IPS DF 4.7 (cell line): ENCODE measurements at regions not wholly inside any gene's neighbourhood (a gene's known extent, or its start where the extent isn't known, plus 50 kb on each side); places are given as distances from the start of the nearest gene placed in this dataset.
A peak's percentile ranks its signal among the peaks of the same experiment; 100 is the strongest.
"Not testable (repeated sequence)": the region's sequence is repeated elsewhere in the genome, so short reads cannot be mapped to it uniquely, and the experiment has no call there.

Source experiments
- DNase-seq: peaks from one replicate; pipeline ENCODE4 v3.0.0-alpha.2; 2013; ENCODE audit warnings: low spot score; ENCODE audit errors: extremely low read depth

DNA sequence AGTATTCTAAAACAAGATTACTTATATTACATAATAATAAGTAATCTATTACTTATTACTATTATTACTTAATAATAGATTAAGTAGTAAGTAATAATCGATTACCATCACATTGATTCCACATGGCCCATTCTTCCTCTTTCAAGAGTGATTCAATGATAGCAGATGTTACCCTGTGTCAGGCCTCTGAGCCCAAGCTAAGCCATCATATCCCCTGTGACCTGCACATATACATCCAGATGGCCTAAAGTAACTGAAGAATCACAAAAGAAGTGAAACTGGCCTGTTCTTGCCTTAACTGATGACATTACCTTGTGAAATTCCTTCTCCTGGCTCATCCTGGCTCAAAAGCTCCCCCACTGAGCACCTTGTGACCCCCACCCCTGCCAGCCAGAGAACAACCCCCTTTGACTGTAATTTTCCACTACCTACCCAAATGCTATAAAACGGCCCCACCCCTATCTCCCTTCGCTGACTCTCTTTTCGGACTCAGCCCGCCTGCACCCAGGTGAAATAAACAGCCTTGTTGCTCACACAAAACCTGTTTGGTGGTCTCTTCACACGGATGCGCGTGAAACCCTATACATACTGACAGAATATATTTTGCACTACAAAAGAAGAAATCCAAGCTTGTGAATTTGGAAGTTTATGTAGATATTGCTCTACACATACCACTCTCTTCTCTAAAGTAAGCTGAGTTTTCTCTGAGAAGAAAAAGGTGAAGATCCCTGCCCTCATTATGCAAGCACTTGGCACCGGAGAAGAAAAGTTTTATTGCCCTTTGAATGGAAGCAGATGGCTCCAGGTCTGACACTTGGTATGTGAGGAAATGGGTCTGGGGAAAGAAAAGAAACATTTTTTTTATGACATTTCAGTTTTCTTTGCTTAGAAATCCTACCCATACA, 488.6 kb upstream of the IMPG1 start:
- DNase-seq = not testable (repeated sequence)

- no peak for DNase-seq
These were observed 480.8 kb upstream of the IMPG1 start for GRCh38 chr6:76553256-76553655.

DNA sequence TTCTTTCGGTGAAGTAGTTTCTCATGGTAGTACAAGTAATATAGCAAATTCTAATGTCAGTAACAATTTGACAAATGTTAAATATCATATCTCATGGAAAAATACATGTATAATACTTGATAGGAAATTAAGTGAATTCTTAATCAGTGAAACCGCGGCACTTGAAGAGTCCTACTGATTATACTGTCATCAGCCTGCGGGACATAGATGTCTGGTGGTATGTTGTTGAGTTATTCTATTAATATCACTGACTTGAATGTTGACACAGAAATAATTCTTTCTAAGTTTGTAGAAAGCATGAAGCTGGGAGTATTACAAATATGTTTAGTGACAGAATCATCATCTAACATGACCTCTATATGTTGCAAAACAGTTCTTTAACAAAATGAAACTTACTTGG, 479.8 kb upstream of the IMPG1 start:
- DNase-seq = no peak

DNA sequence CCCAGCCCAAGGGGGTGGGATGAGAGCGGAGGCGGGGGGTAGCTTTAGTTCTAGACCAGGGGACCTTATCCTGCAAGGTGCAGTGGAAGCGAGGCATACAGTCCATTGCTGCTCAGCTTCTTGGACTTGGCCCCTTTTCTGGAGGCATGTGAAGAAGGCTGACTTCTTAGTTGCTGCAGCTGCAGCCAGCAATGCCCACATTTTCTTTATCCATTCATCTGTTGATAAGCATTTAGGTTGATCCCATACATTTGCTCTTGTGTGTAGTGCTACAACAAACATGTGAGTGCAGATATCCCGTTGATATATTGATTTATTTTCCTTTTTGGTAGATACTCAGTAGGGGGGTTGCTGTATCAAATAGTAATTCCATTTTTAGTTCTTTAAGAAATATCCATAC, 461.2 kb upstream of the IMPG1 start:
- DNase-seq = no peak

DNA sequence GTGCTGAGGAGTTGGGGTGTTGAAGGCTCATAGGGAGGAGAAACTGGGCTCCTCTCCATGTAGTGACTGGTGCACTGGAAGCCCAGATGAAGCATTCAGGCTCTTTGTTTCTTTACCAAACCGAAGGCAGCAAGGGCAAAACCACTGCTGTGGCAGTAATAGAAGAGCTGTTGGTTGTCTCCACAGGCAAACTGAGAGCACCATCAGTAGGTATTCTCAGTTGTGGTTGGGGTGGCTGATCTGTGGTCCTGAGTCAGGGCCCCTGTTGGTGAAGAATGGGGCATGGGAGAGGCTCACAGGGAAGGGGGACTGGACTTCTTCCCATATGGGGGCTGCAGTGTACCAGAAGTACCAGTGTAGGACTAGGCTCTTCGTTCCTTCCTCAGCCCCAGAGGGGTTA, 460.2 kb upstream of the IMPG1 start:
- DNase-seq = no peak

DNA sequence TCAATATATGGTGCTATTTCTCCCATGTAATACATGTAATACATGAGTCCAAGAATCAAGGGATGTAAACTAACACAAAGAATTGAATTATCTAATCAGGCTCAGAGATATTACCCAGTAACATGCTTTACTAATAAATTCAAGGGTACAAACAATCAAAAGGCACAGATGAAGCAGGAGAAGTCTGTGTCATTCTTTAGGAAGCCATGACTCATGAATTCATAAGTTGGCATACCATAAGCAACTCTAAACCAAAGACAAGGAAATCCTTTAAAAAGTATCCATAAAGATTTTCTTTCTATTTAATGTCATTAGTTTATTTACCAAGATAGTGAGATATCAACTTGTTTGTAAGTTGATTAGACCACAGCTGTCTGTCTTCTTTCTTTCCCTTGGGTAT, 446.0 kb upstream of the IMPG1 start:
- no peak for DNase-seq

GRCh38 chr6:76516924-76517323, 444.5 kb upstream of the IMPG1 start:
- no peak for DNase-seq

DNA sequence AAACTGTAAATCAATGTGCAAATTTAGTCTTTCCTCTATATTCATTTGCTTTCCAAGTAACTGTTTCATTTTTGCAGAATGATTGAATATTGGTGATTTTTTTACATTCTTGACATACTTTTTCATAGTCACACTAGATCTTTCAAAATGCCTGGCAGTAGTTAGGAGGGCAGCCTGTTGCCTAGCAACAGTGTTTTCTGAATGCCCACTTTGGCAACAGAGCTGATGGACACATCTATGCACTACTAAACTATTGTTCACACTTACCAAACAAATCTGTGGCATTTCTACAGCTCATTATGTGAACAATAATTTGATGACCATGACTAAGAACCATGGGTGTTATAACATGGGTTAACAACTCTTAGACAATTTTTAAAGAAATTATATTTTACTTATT, 438.0 kb upstream of the IMPG1 start:
- DNase-seq = no peak

GRCh38 chr6:76509397-76509796, 436.9 kb upstream of the IMPG1 start:
- DNase-seq = no peak

DNA sequence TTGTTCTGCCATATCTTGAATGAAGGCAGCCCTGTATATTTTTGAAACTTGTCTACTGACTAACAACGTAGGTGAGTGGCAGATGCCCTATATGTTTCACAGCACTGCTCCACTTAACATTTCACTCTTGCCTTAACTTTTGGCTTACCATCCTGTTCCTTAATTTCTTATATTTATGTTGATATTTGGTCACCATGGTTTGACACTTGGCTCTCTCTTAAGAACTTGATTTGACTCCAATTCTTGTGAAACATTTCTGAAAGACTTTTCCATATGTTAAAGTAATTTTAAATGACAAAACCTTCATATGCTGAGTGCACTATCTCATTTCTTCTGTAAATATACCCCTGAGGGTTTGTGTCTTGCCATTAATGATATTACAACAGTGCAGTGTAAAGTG, 434.3 kb upstream of the IMPG1 start:
- no peak for DNase-seq

DNA sequence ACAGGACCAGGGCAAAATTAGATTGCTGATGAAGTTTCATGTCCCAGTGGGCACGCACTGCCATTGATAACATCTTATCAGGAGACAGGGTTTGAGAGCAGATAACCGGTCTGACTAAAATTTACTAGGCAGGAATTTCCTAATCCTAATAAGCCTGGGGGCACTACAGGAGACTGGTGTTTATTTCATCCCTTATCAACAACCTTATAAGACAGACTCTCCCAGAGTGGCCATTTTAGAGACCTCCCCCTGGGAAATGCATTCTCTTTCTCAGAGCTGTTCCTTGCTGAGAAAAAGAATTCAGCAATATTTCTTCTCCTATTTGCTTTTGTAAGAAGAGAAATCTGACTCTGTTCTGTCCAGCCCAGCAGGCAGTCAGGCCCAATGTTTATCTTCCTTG, 423.4 kb upstream of the IMPG1 start:
- DNase-seq = no peak

- DNase-seq = not testable (repeated sequence)
These were observed 418.9 kb upstream of the IMPG1 start for GRCh38 chr6:76491376-76491775.

GRCh38 chr6:76490456-76490855, 418.0 kb upstream of the IMPG1 start:
- no peak for DNase-seq

DNA sequence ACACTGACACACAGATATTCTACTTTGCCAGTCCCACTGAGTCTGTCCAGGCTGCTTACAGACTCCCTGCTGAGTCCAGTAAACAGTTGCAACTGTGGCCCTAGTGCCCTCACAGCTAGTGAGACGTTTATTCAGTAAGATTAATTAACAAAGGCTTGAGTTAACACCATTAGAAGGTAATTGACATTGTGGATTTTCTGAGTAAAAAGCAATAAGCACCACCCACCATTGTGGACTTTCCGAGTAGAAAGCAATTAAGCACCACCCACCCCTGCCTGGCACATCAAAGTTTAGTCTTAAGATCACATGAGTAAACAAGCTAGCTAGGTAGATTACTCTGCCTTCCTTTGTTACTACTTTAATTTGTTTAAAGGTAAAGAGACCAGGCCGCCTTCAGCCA, 408.6 kb upstream of the IMPG1 start:
- DNase-seq = no peak

DNA sequence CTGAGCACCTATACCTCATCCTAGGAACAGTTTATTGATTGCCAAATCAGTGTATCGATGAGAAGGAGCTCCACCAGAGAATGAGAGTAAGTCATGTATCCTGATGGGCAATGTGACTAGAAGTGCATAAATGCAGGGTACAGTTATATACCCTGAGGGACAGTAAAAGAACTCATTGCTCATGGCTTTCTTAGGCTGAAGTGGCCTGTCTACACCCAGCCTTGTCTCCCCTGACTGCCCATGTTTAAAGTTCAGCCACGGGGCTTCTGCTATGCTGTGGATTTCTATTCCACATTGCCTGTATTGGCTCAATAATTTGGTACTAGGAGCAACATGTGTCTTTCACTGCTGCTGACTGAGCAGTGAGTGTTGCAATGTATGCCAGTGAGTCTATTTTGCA, 400.4 kb upstream of the IMPG1 start:
- no peak for DNase-seq

DNA sequence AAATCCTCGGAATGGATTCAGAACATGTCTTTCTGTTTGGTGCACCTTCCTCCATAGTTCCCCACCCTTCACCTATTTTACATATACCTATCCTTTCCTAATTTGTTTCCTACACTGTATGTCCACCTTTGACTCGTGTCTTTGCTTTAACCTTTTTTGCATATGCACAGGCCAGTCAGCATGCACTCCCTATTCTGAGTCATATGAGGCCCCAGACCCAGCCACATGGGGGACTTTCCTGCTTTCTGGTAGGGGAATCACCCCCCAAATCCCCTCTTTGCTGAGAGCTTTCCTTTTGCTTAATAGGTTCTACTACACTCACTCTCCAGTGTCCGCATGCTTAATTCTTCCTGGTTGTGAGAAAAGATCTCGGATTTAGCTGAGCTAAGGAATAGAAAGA, 393.8 kb upstream of the IMPG1 start:
- no peak for DNase-seq

- DNase-seq = no peak
These were observed 392.9 kb upstream of the IMPG1 start for GRCh38 chr6:76465410-76465809.

DNA sequence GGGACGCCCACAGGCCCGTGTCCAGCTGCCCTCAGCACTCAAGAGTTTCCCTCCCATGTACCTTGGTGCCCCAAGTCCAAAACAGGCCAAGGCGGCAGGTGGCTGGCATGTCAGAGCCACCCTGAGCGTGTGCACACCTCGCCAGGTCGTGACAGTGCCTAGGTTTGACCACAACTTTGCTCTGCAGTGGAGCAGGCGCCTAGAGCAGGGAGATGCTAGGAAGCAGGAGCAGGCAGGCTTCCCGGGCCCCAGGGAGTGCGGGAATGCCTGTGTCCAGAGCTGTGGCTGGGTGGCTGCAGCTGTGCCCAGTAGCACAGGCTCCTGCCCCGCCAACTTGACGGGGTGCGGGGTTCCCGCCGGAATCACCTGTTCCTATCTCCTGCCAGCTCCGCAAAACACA, 380.8 kb upstream of the IMPG1 start:
- no peak for DNase-seq

DNA sequence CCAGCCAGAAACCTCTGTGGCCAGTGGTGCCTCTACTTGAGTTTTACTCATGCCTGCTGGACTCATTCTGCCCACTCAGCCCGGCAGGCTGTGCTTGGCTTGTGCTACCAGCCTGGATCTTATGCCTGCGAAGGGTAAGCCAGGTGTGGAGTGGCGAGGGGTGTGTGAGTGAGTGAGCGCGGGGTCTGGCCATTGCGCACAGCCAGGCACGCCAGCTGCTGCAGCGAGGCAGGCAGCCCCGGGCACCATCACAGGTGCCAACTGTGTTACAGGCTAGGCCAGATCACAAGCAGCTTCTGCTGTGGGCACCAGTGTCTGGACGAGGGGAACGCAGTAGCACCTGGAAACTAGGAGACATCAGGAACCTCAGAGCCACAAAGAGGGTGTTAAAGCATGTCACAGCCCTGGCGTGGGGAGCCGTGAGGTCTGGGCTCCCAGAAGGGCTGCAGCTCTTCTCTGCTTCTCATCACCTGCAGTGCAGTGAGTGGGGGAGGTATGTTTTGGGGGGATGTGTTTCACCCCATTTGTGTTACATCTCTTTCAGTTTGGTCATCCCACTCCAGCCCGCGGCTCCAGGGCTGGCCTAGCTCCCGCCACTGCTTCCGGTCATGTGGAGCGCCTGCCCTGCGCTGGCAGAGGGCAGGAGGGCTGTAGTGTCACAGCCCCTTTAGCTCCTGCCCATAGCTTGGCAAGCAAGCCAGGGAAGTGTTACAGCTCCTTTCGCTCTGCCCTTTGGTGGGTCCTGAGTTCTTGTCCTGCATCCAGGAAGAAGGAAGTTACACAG, 379.7 kb upstream of the IMPG1 start:
- no peak for DNase-seq

- DNase-seq = no peak
These were observed 375.6 kb upstream of the IMPG1 start for GRCh38 chr6:76448109-76448508.

GRCh38 chr6:76441875-76442274, 369.4 kb upstream of the IMPG1 start:
- DNase-seq = peak; percentile 33

- no peak for DNase-seq
These were observed 367.3 kb upstream of the IMPG1 start for GRCh38 chr6:76439811-76440210.

DNA sequence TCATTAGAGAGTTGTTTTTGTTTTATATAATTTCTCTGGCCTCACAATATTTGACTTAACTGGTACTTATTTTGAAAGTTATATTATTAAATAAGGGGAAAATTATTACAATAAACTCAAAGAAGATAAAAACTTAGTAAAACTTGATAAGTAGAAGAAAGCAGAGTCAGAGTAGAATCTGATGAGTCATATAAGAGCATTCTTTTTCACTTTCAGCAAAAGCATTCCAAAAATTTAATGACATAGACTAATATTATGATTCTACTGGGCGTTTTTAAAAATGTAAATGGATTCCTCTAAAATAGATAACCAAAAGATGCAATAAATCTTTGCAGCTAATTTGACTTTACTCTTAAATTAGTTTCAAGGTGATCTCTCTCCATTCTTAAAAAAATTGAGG, 366.3 kb upstream of the IMPG1 start:
- DNase-seq = no peak
